Heart right ventricle (tissue), 16 donors: ENCODE measurements at regions not wholly inside any gene's neighbourhood (a gene's known extent, or its start where the extent isn't known, plus 50 kb on each side); places are given as distances from the start of the nearest gene placed in this dataset.

ENCODE experiments used
- ATAC-seq, 8 donors: fragments of 200-7000 bp; cut with Tn5 transposase; one replicate each; pipeline ENCODE4 v1.9.1; 2020; ENCODE audit warnings: mild to moderate bottlenecking in 8 of 8, moderate library complexity in 8 of 8, moderate number of reproducible peaks in 1 of 8
- DNase-seq, 2 donors: peaks; one replicate each; pipeline ENCODE4 v3.0.0-alpha.2; 2020
- H3K27ac ChIP-seq, 10 donors: fragments of 200-600 bp; sonication (generic) in 2 of 10; one replicate each; pipeline versions ENCODE4 v1.5.0 to v1.8.0; 2020 to 2022; ENCODE audit warnings: mild to moderate bottlenecking in 3 of 10
- H3K27me3 ChIP-seq, 7 donors: fragments of 200-600 bp; one replicate each; pipeline ENCODE4 v1.8.0; 2021 to 2022; ENCODE audit warnings: mild to moderate bottlenecking in 2 of 7
- H3K36me3 ChIP-seq, 9 donors: fragments of 200-600 bp; sonication (generic) in 1 of 9; one replicate each; pipeline versions ENCODE4 v1.5.0 to v1.8.0; 2020 to 2022; ENCODE audit warnings: mild to moderate bottlenecking in 2 of 9
- H3K4me1 ChIP-seq, 9 donors: fragments of 200-600 bp; sonication (generic) in 1 of 9; one replicate each; pipeline versions ENCODE4 v1.5.0 to v1.8.0; 2020 to 2022; ENCODE audit warnings: mild to moderate bottlenecking in 4 of 9
- H3K4me3 ChIP-seq, 10 donors: fragments of 200-600 bp; sonication (generic) in 2 of 10; one replicate each; pipeline versions ENCODE4 v1.5.0 to v1.8.0; 2020 to 2022; ENCODE audit warnings: mild to moderate bottlenecking in 7 of 10, moderate library complexity in 2 of 10
- H3K9me3 ChIP-seq, 11 donors: fragments of 200-600 bp in 10 of 11; sonication (generic) in 2 of 11; one replicate each; pipeline versions ENCODE4 v1.5.0 to v1.8.0; 2013 to 2022; ENCODE audit warnings: mild to moderate bottlenecking in 2 of 11, control low read depth in 1 of 11, moderate library complexity in 1 of 11
- WGBS, 2 donors: extraction: QIAGEN DNeasy Blood & Tissue Kit; methylation state at CpG; one replicate each; pipeline ENCODE4 v1.1.7; 2013; ENCODE audit warnings: inconsistent platforms in 1 of 2; 5-methylcytosine and 5-hydroxymethylcytosine counted together
- intact Hi-C, 10 donors: fragments of 100-400 bp; cut with DNase I; formaldehyde crosslinking; loops; one replicate each; pipeline versions ENCODE4 v1.11.1 to v1.14.2; 2022
- TF ChIP-seq, protein P1 (sequence below), 9 donors: fragments of 200-600 bp; sonication (generic) in 2 of 9; IDR thresholded peaks; one replicate each; pipeline versions ENCODE4 v1.5.0 to v1.8.0; 2021 to 2022; ENCODE audit warnings: antibody characterized with exemption in 9 of 9, mild to moderate bottlenecking in 5 of 9, moderate library complexity in 1 of 9
- donor health status: Arrhythmogenic right ventricular cardiomyopathy.
- donor health status: ischemic (EF 13 %, LVEDD 7.1; RV severe dilation, severe dysfunction).
- donor health status: healthy with polysubstance abuse.
- donor health status: DM: no; HTN: yes; CAD: no.
- donor health status: DM: no; HTN: no; CAD: no.
- donor health status: ischemic (EF 25% LVEDD 6.9; RV normal size, moderate dysfunction).
- donor health status: ischemic (EF 25% LVEDD 5.7; RV mildly dilated, moderate dysfunction).
- donor health status: healthy.
- donor health status: DM: yes; HTN: yes; CAD: no.
- donor health status: Ischemic cardiomyopathy.
- donor health status: ischemic (EF 35%, LVEDD 5.7; RV mildly dilated, moderate dysfunction).
- donor health status: nonischemic (EF 11% LVEDD 7.7; RV severe dilation, severe dysfunction).
- donor health status: DM: yes; HTN: yes; CAD: no.
- donor health status: PGD.
- donor health status: ischemic (EF 29% LVEDD 5.4; RV normal size, mild dysfunction).
- donor health status: nonischemic (EF 23%, LVEDD 6.1; RV moderate dilation, normal function).

DNA sequence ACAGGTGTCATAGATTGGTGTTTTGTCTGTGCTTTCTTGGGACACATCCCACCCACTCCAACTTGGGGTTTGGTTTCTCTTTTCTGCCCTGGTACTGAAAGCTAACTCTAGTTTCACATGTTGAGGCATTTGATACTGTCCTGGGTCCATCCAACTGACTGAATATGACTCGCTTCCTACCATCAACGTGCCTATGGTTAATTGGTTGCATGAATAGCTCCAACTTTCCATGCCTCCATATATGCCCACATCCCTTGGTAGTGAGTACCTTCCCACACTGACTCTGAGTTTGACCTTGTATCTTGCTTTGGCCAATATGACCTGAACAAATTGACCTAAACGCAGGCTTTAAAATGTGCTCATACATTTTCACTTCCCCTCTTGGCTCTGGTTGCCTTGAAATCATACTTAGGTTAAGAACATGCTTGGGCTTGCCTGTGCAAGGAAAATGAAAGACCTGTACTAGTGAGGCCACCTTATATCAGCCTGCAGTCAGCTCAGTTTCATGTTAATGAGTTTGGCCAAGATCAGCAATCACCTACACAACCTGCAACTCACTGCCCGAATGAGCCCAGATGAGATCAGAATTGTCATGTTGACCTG lies 81.0 kb upstream of the KCNK2 start:
- ATAC-seq, result no peak

DNA sequence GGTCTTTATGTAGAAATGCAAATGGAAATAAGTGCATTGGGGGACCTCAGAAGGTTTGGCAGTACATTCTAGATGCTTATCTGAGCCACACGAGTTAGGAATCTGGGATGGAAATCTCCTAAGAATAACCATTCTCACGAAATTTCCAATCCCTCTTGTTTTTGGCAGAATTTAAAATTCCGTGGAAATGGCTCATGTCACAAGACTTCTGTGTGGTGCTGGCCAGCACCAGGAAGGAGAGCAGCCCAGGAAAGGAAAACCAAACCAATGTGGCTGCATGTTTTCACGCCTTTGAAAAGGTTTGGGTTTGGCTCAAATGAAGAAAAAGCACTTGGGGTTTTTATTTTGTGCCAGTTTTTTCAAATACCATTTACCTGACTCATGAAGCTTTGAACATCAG lies 80.1 kb upstream of the KCNK2 start:
- H3K4me1 ChIP-seq, result no peaks in the 10 kb centered on the region
- DNase-seq (no peak), ATAC-seq (no peak)
- H3K9me3 ChIP-seq, result no peaks in the 10 kb centered on the region
- H3K27me3 ChIP-seq, result no peaks in the 10 kb centered on the region
- intact Hi-C loops, result no loop called here
- no peaks in the 10 kb centered on the region for H3K36me3 ChIP-seq
- no peak overlapping the region for H3K27ac ChIP-seq
- H3K4me3 ChIP-seq, result no peak overlapping the region
- WGBS, 2 donors, result 57 to 67% methylated on average over 4 of the region's 4 CpGs
- TF ChIP-seq, protein P1, sequence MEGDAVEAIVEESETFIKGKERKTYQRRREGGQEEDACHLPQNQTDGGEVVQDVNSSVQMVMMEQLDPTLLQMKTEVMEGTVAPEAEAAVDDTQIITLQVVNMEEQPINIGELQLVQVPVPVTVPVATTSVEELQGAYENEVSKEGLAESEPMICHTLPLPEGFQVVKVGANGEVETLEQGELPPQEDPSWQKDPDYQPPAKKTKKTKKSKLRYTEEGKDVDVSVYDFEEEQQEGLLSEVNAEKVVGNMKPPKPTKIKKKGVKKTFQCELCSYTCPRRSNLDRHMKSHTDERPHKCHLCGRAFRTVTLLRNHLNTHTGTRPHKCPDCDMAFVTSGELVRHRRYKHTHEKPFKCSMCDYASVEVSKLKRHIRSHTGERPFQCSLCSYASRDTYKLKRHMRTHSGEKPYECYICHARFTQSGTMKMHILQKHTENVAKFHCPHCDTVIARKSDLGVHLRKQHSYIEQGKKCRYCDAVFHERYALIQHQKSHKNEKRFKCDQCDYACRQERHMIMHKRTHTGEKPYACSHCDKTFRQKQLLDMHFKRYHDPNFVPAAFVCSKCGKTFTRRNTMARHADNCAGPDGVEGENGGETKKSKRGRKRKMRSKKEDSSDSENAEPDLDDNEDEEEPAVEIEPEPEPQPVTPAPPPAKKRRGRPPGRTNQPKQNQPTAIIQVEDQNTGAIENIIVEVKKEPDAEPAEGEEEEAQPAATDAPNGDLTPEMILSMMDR (IDR thresholded peaks at IDR 0.05), result no peak

More for the DNA sequence above, 81.0 kb upstream of the KCNK2 start:
- intact Hi-C loops, result no loop called here
- no peaks in the 10 kb centered on the region for H3K4me1 ChIP-seq
- DNase-seq, result no peak
- 90 to 94% methylated on average over 4 of the region's 4 CpGs for WGBS, 2 donors
- no peak overlapping the region for H3K4me3 ChIP-seq
- TF ChIP-seq, protein P1 (IDR thresholded peaks at IDR 0.05), result no peak
- no peaks in the 10 kb centered on the region for H3K9me3 ChIP-seq
- H3K36me3 ChIP-seq, result no peaks in the 10 kb centered on the region
- H3K27ac ChIP-seq, result no peak overlapping the region
- no peaks in the 10 kb centered on the region for H3K27me3 ChIP-seq

DNA sequence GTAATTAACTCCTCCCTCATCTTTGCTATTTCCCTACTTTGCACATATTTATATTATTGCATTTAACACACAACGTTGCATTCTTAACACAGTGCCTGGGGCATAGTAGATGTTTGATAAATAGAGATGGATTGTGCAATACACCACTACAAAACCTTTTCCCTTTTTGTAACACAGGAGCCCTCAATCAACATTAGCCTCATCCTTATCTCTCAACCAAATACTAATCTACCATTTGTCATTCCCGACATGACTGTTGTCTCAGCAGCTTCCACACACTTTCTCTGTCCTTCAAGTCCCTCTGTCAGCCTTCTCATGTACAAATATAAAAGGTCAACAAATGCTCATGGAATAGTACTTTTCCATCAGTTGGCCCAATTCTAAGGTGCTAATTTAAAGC lies 78.9 kb upstream of the KCNK2 start:
- DNase-seq (no peak), ATAC-seq (no peak)
- no peak overlapping the region for H3K27ac ChIP-seq
- H3K27me3 ChIP-seq, result no peaks in the 10 kb centered on the region
- H3K36me3 ChIP-seq, result no peaks in the 10 kb centered on the region
- TF ChIP-seq, protein P1 (IDR thresholded peaks at IDR 0.05), result no peak
- H3K4me3 ChIP-seq, result no peak overlapping the region
- H3K9me3 ChIP-seq, result no peaks in the 10 kb centered on the region
- intact Hi-C loops, result no loop called here
- H3K4me1 ChIP-seq, result no peaks in the 10 kb centered on the region
- 72 to 78% methylated on average over 2 of the region's 2 CpGs for whole genome bisulfite sequencing, 2 donors

DNA sequence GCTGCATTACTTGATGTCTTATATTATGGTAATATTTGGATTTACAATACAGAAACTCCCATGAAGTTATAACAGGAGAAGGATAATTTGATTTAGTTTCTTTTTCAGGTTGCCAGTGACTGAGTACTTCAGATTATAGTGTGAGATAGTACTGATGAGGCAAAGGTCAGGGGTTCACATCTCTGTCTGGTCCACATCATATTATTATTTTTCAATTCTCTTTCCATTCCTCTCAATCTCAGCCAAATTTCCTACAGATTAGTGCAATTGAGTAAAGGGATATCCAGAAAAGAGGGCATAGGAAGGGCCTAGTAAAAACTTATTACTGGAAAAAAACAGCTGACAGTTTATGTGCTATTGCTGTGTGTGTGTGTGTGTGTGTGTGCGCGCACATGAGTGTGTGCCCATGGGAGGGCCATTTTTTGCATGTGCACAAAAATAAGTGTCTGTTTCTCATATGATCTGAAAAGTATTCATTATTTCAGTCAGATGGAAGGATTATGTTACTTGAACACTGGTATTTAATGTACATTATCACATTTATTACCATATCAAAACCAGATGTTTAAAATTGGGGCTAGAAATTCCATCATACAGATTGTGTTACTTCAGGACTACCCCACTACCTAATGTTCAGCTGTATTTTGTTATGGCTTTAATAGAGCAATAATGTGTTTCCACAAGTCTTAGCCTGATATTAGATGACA lies 78.3 kb upstream of the KCNK2 start:
- no peak overlapping the region for H3K27ac ChIP-seq
- ATAC-seq, result no peak
- H3K4me3 ChIP-seq, result no peak overlapping the region
- 94 to 100% methylated on average over 2 of the region's 2 CpGs for WGBS, 2 donors
- H3K9me3 ChIP-seq, result no peaks in the 10 kb centered on the region
- TF ChIP-seq, protein P1 (IDR thresholded peaks at IDR 0.05), result no peak
- no peaks in the 10 kb centered on the region for H3K4me1 ChIP-seq
- no peaks in the 10 kb centered on the region for H3K36me3 ChIP-seq
- intact Hi-C loops, result no loop called here
- no peak for DNase-seq
- H3K27me3 ChIP-seq, result no peaks in the 10 kb centered on the region
